Stimulated activated CD8-positive, alpha-beta memory T cell treated with anti-CD3 and anti-CD28 coated beads, Interleukin-12 subunit alpha, Interleukin-12 subunit beta, amount 100 ng/mL, for 24 hours (primary cell): ENCODE measurements at regions not wholly inside any gene's neighbourhood (a gene's known extent, or its start where the extent isn't known, plus 50 kb on each side); places are given as distances from the start of the nearest gene placed in this dataset.

Experiments
- DNase-seq: peaks from one replicate; pipeline ENCODE4 v3.0.0-alpha.2; 2020; ENCODE audit errors: extremely low read depth

GRCh38 chr20:52572687-52573086, 381.1 kb upstream of the ZFP64 start:
- DNase-seq = no peak

GRCh38 chr20:52569201-52569600, 377.6 kb upstream of the ZFP64 start:
- DNase-seq = no peak

GRCh38 chr20:52565614-52566013, 374.0 kb upstream of the ZFP64 start:
- no peak for DNase-seq

GRCh38 chr20:52564594-52564993, 373.0 kb upstream of the ZFP64 start:
- DNase-seq = no peak

GRCh38 chr20:52552181-52552872, 360.7 kb upstream of the ZFP64 start:
- no peak for DNase-seq

GRCh38 chr20:52542131-52542530, 350.6 kb upstream of the ZFP64 start:
- no peak for DNase-seq

GRCh38 chr20:52540509-52540908, 348.9 kb upstream of the ZFP64 start:
- DNase-seq = no peak

- no peak for DNase-seq
Measured at GRCh38 chr20:52539891-52540290, 348.3 kb upstream of the ZFP64 start.

GRCh38 chr20:52536841-52537400, 345.3 kb upstream of the ZFP64 start:
- no peak for DNase-seq

GRCh38 chr20:52536040-52536439, 344.5 kb upstream of the ZFP64 start:
- DNase-seq = no peak

- DNase-seq = no peak
Measured at GRCh38 chr20:52534616-52535015, 343.0 kb upstream of the ZFP64 start.

- no peak for DNase-seq
Measured at GRCh38 chr20:52533401-52533800, 341.8 kb upstream of the ZFP64 start.

- no peak for DNase-seq
Measured at GRCh38 chr20:52532674-52533073, 341.1 kb upstream of the ZFP64 start.

GRCh38 chr20:52530571-52530970, 339.0 kb upstream of the ZFP64 start:
- no peak for DNase-seq

- no peak for DNase-seq
Measured at GRCh38 chr20:52529826-52530225, 338.2 kb upstream of the ZFP64 start.

GRCh38 chr20:52524861-52525260, 333.3 kb upstream of the ZFP64 start:
- DNase-seq = no peak

GRCh38 chr20:52518735-52519134, 327.2 kb upstream of the ZFP64 start:
- DNase-seq = no peak

GRCh38 chr20:52515877-52516276, 324.3 kb upstream of the ZFP64 start:
- DNase-seq = no peak

- no peak for DNase-seq
Measured at GRCh38 chr20:52500157-52500556, 308.6 kb upstream of the ZFP64 start.

- DNase-seq = no peak
Measured at GRCh38 chr20:52497731-52498130, 306.2 kb upstream of the ZFP64 start.

GRCh38 chr20:52496191-52496590, 304.6 kb upstream of the ZFP64 start:
- DNase-seq = no peak

- peak; percentile 15 for DNase-seq
Measured at GRCh38 chr20:52494244-52494643, 302.7 kb upstream of the ZFP64 start.

- DNase-seq = no peak
Measured at GRCh38 chr20:52493171-52493721, 301.7 kb upstream of the ZFP64 start.
